IMR-90 (cell line): ENCODE measurements at regions not wholly inside any gene's neighbourhood (a gene's known extent, or its start where the extent isn't known, plus 50 kb on each side); places are given as distances from the start of the nearest gene placed in this dataset.

Source experiments
- ATAC-seq: fragments of 200-7000 bp; cut with Tn5 transposase; 2 replicates; pipeline ENCODE4 v1.9.1; 2020; ENCODE audit warnings: low read depth, mild to moderate bottlenecking, moderate library complexity
- BruUV-seq: library from RNA; stranded (reverse); fragments of 400-500 nt; replicated peaks from 2 replicates; lab custom pipeline; 2021; lab: Mats Ljungman, UMichigan
- CTCF ChIA-PET: fragments of 300-600 bp; formaldehyde crosslinking; extraction: SDS; loops from one replicate; lab custom pipeline; 2021; ENCODE audit warnings: antibody characterized with exemption; lab: Yijun Ruan, JAX
- POLR2A ChIA-PET: fragments of 300-600 bp; sonication (Branson Sonifier 250); formaldehyde crosslinking; loops from one replicate; lab custom pipeline; 2022; ENCODE audit warnings: antibody characterized with exemption; ENCODE audit not compliant: unreplicated experiment; lab: Charles Lee
- DNase-seq: peaks from one replicate; pipeline ENCODE4 v3.0.0; 2013
- H2AFZ ChIP-seq: replicated peaks from 2 replicates; pipeline ENCODE3; 2013; ENCODE audit warnings: low read length, mild to moderate bottlenecking; ENCODE audit not compliant: poor library complexity
- H2AK5ac ChIP-seq: 2 replicates; pipeline ENCODE4 v1.6.1; 2013; ENCODE audit warnings: low read depth, low read length, inconsistent platforms
- H2AK9ac ChIP-seq: replicated peaks from 2 replicates; pipeline ENCODE3; 2013; ENCODE audit warnings: mild to moderate bottlenecking, low read depth, low read length, moderate library complexity; ENCODE audit not compliant: poor library complexity
- H2BK120ac ChIP-seq: 2 replicates; pipeline ENCODE4 v1.6.1; 2013; ENCODE audit warnings: low read depth, low read length, inconsistent platforms
- H2BK15ac ChIP-seq: 3 replicates; pipeline ENCODE4 v1.6.1; 2013; ENCODE audit warnings: low read depth, low read length, inconsistent platforms
- H2BK20ac ChIP-seq: 2 replicates; pipeline ENCODE4 v1.6.1; 2013; ENCODE audit warnings: low read depth, mild to moderate bottlenecking, inconsistent platforms, low read length, moderate library complexity
- H2BK5ac ChIP-seq: 2 replicates; pipeline ENCODE4 v1.6.1; 2013; ENCODE audit warnings: mild to moderate bottlenecking, low read depth, low read length, inconsistent platforms; ENCODE audit not compliant: poor library complexity, severe bottlenecking
- H3K14ac ChIP-seq: replicated peaks from 2 replicates; pipeline ENCODE4 v1.6.1; 2013; ENCODE audit warnings: low read depth, low read length, inconsistent platforms
- H3K18ac ChIP-seq: 2 replicates; pipeline ENCODE4 v1.6.1; 2013; ENCODE audit warnings: low read depth, low read length, control low read depth
- H3K23ac ChIP-seq: 2 replicates; pipeline ENCODE4 v1.6.1; 2013; ENCODE audit warnings: low read depth, low read length, inconsistent platforms
- H3K27ac ChIP-seq: 2 replicates; pipeline ENCODE4 v1.5.1; 2013; ENCODE audit warnings: mild to moderate bottlenecking, control low read depth, low read length; ENCODE audit not compliant: insufficient read depth
- H3K27me3 ChIP-seq: 2 replicates; pipeline ENCODE4 v1.6.1; 2013; ENCODE audit warnings: low read length; ENCODE audit not compliant: control insufficient read depth, insufficient read depth
- H3K36me3 ChIP-seq: 2 replicates; pipeline ENCODE4 v1.6.1; 2013; ENCODE audit warnings: low read length, mixed read lengths; ENCODE audit not compliant: control insufficient read depth, insufficient read depth
- H3K4ac ChIP-seq: 2 replicates; pipeline ENCODE4 v1.6.1; 2013; ENCODE audit warnings: low read depth, low read length, inconsistent platforms
- H3K4me1 ChIP-seq: 2 replicates; pipeline ENCODE4 v1.6.1; 2013; ENCODE audit warnings: low read length, mixed read lengths; ENCODE audit not compliant: control insufficient read depth, insufficient read depth
- H3K4me2 ChIP-seq: 2 replicates; pipeline ENCODE4 v1.6.1; 2013; ENCODE audit warnings: low read depth, mild to moderate bottlenecking, control low read depth, low read length, moderate library complexity
- H3K4me3 ChIP-seq: 2 replicates; pipeline ENCODE4 v1.5.1; 2013; ENCODE audit warnings: low read depth, mild to moderate bottlenecking, control low read depth, low read length, moderate library complexity; ENCODE audit not compliant: insufficient read depth
- H3K56ac ChIP-seq: 2 replicates; pipeline ENCODE4 v1.6.1; 2013; ENCODE audit warnings: low read length, inconsistent platforms; ENCODE audit not compliant: insufficient read depth; ENCODE audit errors: extremely low read depth
- H3K79me1 ChIP-seq, 2 experiments: 2 replicates each; pipeline ENCODE4 v1.6.1; 2013; ENCODE audit warnings: low read length in 2 of 2, inconsistent platforms in 1 of 2, low read depth in 1 of 2
- H3K9ac ChIP-seq: 2 replicates; pipeline ENCODE4 v1.6.1; 2013; ENCODE audit warnings: low read depth, low read length, control low read depth
- H3K9me1 ChIP-seq: 2 replicates; pipeline ENCODE4 v1.6.1; 2013; ENCODE audit warnings: low read length, inconsistent platforms; ENCODE audit not compliant: insufficient read depth
- H3K9me3 ChIP-seq: 2 replicates; pipeline ENCODE4 v1.6.1; 2013; ENCODE audit warnings: low read length; ENCODE audit not compliant: control insufficient read depth, insufficient read depth
- H4K20me1 ChIP-seq: 2 replicates; pipeline ENCODE4 v1.6.1; 2013; ENCODE audit warnings: low read length, inconsistent platforms; ENCODE audit not compliant: insufficient read depth
- H4K5ac ChIP-seq: 2 replicates; pipeline ENCODE4 v1.6.1; 2013; ENCODE audit warnings: mild to moderate bottlenecking, low read depth, low read length, control low read depth
- H4K8ac ChIP-seq, 2 experiments: 2 replicates each; pipeline ENCODE4 v1.6.1; 2013; ENCODE audit warnings: low read depth in 2 of 2, low read length in 2 of 2, control low read depth in 1 of 2, inconsistent platforms in 1 of 2
- H4K91ac ChIP-seq: 2 replicates; pipeline ENCODE4 v1.6.1; 2013; ENCODE audit warnings: low read depth, low read length, inconsistent platforms; ENCODE audit not compliant: insufficient read depth
- CEBPB ChIP-seq: IDR thresholded peaks from 2 replicates; pipeline ENCODE4 v1.6.1; 2012; ENCODE audit warnings: low read depth, low read length, improper control_type of control experiment
- CHD1 ChIP-seq: IDR thresholded peaks from 2 replicates; pipeline ENCODE4 v1.6.1; 2012; ENCODE audit warnings: low read depth, low read length, improper control_type of control experiment
- FOS ChIP-seq: fragments of 150-350 bp; IDR thresholded peaks from 2 replicates; pipeline ENCODE4 v1.6.1; 2016; ENCODE audit warnings: low read depth, low read length
- MXI1 ChIP-seq: IDR thresholded peaks from 2 replicates; pipeline ENCODE4 v1.6.1; 2012; ENCODE audit warnings: low read depth, mild to moderate bottlenecking, low read length, moderate library complexity, borderline replicate concordance
- USF2 ChIP-seq: fragments of 150-350 bp; IDR thresholded peaks from 2 replicates; pipeline ENCODE4 v1.6.1; 2017; ENCODE audit warnings: mild to moderate bottlenecking, antibody characterized with exemption, low read length, low read depth
- WGBS, 2 experiments: methylation state at CpG; one replicate each; pipeline versions ENCODE4 v1.1.5 to v1.1.7; 2013; ENCODE audit warnings: missing lambda C conversion rate in 2 of 2; ENCODE audit not compliant: insufficient read length in 1 of 2; ENCODE audit errors: extremely low coverage in 2 of 2; 5-methylcytosine and 5-hydroxymethylcytosine counted together
- dilution Hi-C: fragments of 300-500 bp; cut with HindIII; formaldehyde crosslinking; loops from one replicate; pipeline ENCODE4 v1.14.3; 2018; ENCODE audit warnings: low sequenced_read_pairs; ENCODE audit not compliant: unreplicated experiment
- in situ Hi-C: fragments of 300-500 bp; cut with MboI; formaldehyde crosslinking; loops from 3 replicates; pipeline ENCODE4 v1.14.3; 2019; ENCODE audit warnings: low sequenced_read_pairs, inconsistent platforms, mixed read lengths
- intact Hi-C: fragments of 100-400 bp; cut with micrococcal nuclease; formaldehyde crosslinking; loops from 2 replicates; pipeline ENCODE4 v1.10.0; 2022

- Histone ChIP-seq H2AFZ (no peak overlapping the region), H3K9me3 (peaks cover 4% of the 10 kb centered on the region; the same call in 1 of the 2 replicates), H3K4me2 (no peak overlapping the region), H2BK15ac (no peak overlapping the region), H3K79me1 (no peaks in the 10 kb centered on the region), H3K4me3 (no peak overlapping the region), H3K9ac (no peak overlapping the region), H3K14ac (no peak overlapping the region), H2AK9ac (no peak overlapping the region), H2BK120ac (no peak overlapping the region), H3K36me3 (no peaks in the 10 kb centered on the region), H4K8ac (no peak overlapping the region), H2BK5ac (no peak overlapping the region), H2BK20ac (no peak overlapping the region), H3K9me1 (no peaks in the 10 kb centered on the region), H4K20me1 (no peaks in the 10 kb centered on the region), H3K23ac (no peak overlapping the region), H4K91ac (no peak overlapping the region), H3K4ac (no peak overlapping the region), H3K18ac (no peak overlapping the region), H4K5ac (no peak overlapping the region), H3K27me3 (no peaks in the 10 kb centered on the region), H3K27ac (no peak overlapping the region), H3K4me1 (no peaks in the 10 kb centered on the region), H2AK5ac (no peak overlapping the region), H3K56ac (no peak overlapping the region)
- WGBS, 2 experiments, result 78% methylated on average over 8 of the region's 21 CpGs; no CpG with 5 or more reads in 1 of the 2 experiments
- dilution Hi-C loops, result no loop called here
- BruUV-seq, result no TSS peak
- intact Hi-C loops, result no loop called here
- ChIA-PET POLR2A (no interaction called here), CTCF (no interaction called here)
- no peak for DNase-seq
- ATAC-seq, result no peak
- in situ Hi-C loops, result no loop called here
- TF ChIP-seq FOS (no peak), MXI1 (no peak), CHD1 (no peak), CEBPB (no peak), USF2 (no peak)
Measured at GRCh38 chr6:114541794-114542193, 199.0 kb upstream of the HS3ST5 start.
